Adipocyte (in vitro differentiated cells): ENCODE measurements at regions not wholly inside any gene's neighbourhood (a gene's known extent, or its start where the extent isn't known, plus 50 kb on each side); places are given as distances from the start of the nearest gene placed in this dataset.

ENCODE experiments used
- DNase-seq: peaks from one replicate; pipeline ENCODE4 v3.0.0-alpha.2; 2015; ENCODE audit warnings: low read depth
- H3K27me3 ChIP-seq: replicated peaks from 2 replicates; pipeline ENCODE4 v1.7.0; 2013; ENCODE audit warnings: mild to moderate bottlenecking, low read length, moderate library complexity; ENCODE audit not compliant: control insufficient read depth, insufficient read depth
- H3K36me3 ChIP-seq: 2 replicates; pipeline ENCODE4 v1.7.0; 2013; ENCODE audit warnings: low read length, mild to moderate bottlenecking, moderate library complexity; ENCODE audit not compliant: control insufficient read depth, insufficient read depth, severe bottlenecking
- H3K4me1 ChIP-seq: 2 replicates; pipeline ENCODE4 v1.7.0; 2013; ENCODE audit warnings: mild to moderate bottlenecking, low read length, moderate library complexity; ENCODE audit not compliant: control insufficient read depth, insufficient read depth
- H3K4me3 ChIP-seq: 2 replicates; pipeline ENCODE4 v1.7.0; 2013; ENCODE audit warnings: mild to moderate bottlenecking, low read length, moderate library complexity
- H3K9ac ChIP-seq: 2 replicates; pipeline ENCODE4 v1.7.0; 2013; ENCODE audit warnings: mild to moderate bottlenecking, low read length, moderate library complexity
- H3K9me3 ChIP-seq: 2 replicates; pipeline ENCODE4 v1.7.0; 2013; ENCODE audit warnings: mild to moderate bottlenecking, low read length, moderate library complexity; ENCODE audit not compliant: control insufficient read depth

DNA sequence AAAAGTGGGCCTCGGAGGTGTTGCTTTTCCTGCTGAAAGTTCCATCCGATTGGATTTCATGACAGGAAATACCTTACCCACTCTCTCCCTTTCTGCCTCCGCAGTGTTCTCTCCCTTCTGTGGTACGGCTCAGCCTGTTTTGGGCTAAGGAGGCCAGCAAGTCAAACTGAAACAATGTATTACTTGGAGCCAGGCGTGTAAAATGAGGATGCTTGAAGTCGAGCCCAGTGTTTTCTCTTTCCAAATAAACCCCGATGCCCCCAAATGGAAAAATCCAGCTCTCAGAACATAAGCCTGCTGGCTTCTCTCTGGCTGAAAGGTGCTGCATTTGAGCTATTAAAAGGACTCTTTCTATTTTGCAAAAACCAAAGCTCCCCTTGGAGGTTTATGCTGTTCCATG, 124.7 kb downstream of the ZNF664 start:
- no peak for DNase-seq

GRCh38 chr12:124098101-124098757, 125.2 kb downstream of the ZNF664 start:
- Histone ChIP-seq H3K4me3 (no peak overlapping the region), H3K36me3 (no peaks in the 10 kb centered on the region), H3K27me3 (peaks cover 30% of the 10 kb centered on the region), H3K4me1 (no peaks in the 10 kb centered on the region), H3K9ac (no peak overlapping the region), H3K9me3 (no peaks in the 10 kb centered on the region)
- DNase-seq: no peak

More for the DNA sequence above, 124.7 kb downstream of the ZNF664 start:
- no peak overlapping the region for H3K4me3 ChIP-seq
- no peak overlapping the region for H3K9ac ChIP-seq
- no peaks in the 10 kb centered on the region for H3K36me3 ChIP-seq
- no peaks in the 10 kb centered on the region for H3K4me1 ChIP-seq
- H3K9me3 ChIP-seq: no peaks in the 10 kb centered on the region
- peaks cover 30% of the 10 kb centered on the region for H3K27me3 ChIP-seq

- DNase-seq: no peak
- H3K36me3 ChIP-seq: no peaks in the 10 kb centered on the region
- H3K4me3 ChIP-seq: no peak overlapping the region
- H3K9ac ChIP-seq: no peak overlapping the region
- no peaks in the 10 kb centered on the region for H3K4me1 ChIP-seq
- no peaks in the 10 kb centered on the region for H3K9me3 ChIP-seq
- H3K27me3 ChIP-seq: peaks cover 30% of the 10 kb centered on the region
Observed at GRCh38 chr12:124098887-124099286, 125.9 kb downstream of the ZNF664 start.

- Histone ChIP-seq H3K27me3 (peaks cover 23% of the 10 kb centered on the region), H3K36me3 (no peaks in the 10 kb centered on the region), H3K4me3 (no peak overlapping the region), H3K4me1 (no peaks in the 10 kb centered on the region), H3K9me3 (no peaks in the 10 kb centered on the region), H3K9ac (no peak overlapping the region)
- DNase-seq: no peak
Observed at GRCh38 chr12:124099661-124100060, 126.6 kb downstream of the ZNF664 start.

- H3K9me3 ChIP-seq: no peaks in the 10 kb centered on the region
Observed at GRCh38 chr12:124100572-124101178, 127.7 kb downstream of the ZNF664 start.

GRCh38 chr12:124105546-124105945, 132.5 kb downstream of the ZNF664 start:
- no peak for DNase-seq
- no peak overlapping the region for H3K9ac ChIP-seq
- no peak overlapping the region for H3K4me3 ChIP-seq
- no peaks in the 10 kb centered on the region for H3K4me1 ChIP-seq
- H3K36me3 ChIP-seq: no peaks in the 10 kb centered on the region
- H3K9me3 ChIP-seq: peaks cover 2% of the 10 kb centered on the region
- peaks cover 5% of the 10 kb centered on the region for H3K27me3 ChIP-seq

More at GRCh38 chr12:124100572-124101178, 127.7 kb downstream of the ZNF664 start:
- no peak for DNase-seq
- H3K36me3 ChIP-seq: no peaks in the 10 kb centered on the region
- no peak overlapping the region for H3K4me3 ChIP-seq
- peaks cover 20% of the 10 kb centered on the region for H3K27me3 ChIP-seq
- no peak overlapping the region for H3K9ac ChIP-seq
- no peaks in the 10 kb centered on the region for H3K4me1 ChIP-seq

GRCh38 chr12:124107351-124107750, 134.3 kb downstream of the ZNF664 start:
- H3K9ac ChIP-seq: no peak overlapping the region

DNA sequence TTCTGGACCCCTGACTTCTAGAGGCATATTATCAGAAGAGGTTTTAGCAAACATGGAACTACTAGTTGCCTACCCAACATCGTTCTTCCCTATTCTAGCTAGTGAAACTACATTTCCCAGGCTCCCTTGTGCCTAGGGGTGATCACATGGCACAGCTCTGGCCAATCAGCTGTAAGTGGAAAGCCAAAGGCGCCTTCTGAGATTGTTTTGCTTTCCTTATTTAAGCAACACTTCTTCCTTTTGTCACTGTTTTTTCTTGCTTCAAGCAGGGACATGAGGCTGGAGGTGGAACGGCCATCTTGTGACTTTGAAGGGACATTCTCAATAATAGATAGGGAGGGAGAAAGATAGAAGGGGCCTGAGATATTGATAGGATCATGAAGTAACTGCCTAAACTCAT, 136.7 kb downstream of the ZNF664 start:
- H3K9me3 ChIP-seq: peaks cover 11% of the 10 kb centered on the region
- H3K9ac ChIP-seq: no peak overlapping the region
- H3K36me3 ChIP-seq: no peaks in the 10 kb centered on the region
- no peaks in the 10 kb centered on the region for H3K4me1 ChIP-seq
- no peak overlapping the region for H3K4me3 ChIP-seq
- peaks cover 9% of the 10 kb centered on the region for H3K27me3 ChIP-seq
- DNase-seq: no peak

More at GRCh38 chr12:124107351-124107750, 134.3 kb downstream of the ZNF664 start:
- no peak for DNase-seq
- Histone ChIP-seq H3K36me3 (no peaks in the 10 kb centered on the region), H3K4me1 (no peaks in the 10 kb centered on the region), H3K4me3 (no peak overlapping the region), H3K9me3 (peaks cover 2% of the 10 kb centered on the region), H3K27me3 (peaks cover 6% of the 10 kb centered on the region)

GRCh38 chr12:124110372-124110883, 137.4 kb downstream of the ZNF664 start:
- H3K9me3 ChIP-seq: peaks cover 11% of the 10 kb centered on the region
- H3K27me3 ChIP-seq: peaks cover 9% of the 10 kb centered on the region
- no peak overlapping the region for H3K9ac ChIP-seq
- no peaks in the 10 kb centered on the region for H3K4me1 ChIP-seq
- no peak overlapping the region for H3K4me3 ChIP-seq
- no peaks in the 10 kb centered on the region for H3K36me3 ChIP-seq
- no peak for DNase-seq

DNA sequence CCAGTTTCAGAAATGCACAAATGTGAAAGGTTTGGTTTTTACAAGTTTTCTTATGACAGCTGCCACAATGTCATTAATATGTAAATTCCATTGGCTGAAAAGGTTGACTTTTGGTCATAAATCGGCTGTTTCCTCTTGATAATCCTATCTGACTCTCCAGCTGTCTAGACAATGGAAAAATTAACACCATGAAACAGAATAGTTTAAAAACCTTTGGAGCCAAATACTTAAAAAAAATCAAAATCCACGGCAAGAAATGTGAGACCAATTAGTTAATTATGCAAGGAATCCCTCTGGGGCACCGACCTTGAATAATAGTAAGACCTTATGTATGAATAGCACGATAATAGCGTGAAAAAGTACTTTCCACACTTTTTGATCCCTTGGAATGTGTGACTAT, 138.0 kb downstream of the ZNF664 start:
- Histone ChIP-seq H3K4me1 (no peaks in the 10 kb centered on the region), H3K4me3 (no peak overlapping the region), H3K9ac (no peak overlapping the region), H3K36me3 (no peaks in the 10 kb centered on the region), H3K27me3 (peaks cover 15% of the 10 kb centered on the region), H3K9me3 (peaks cover 11% of the 10 kb centered on the region)
- no peak for DNase-seq

DNA sequence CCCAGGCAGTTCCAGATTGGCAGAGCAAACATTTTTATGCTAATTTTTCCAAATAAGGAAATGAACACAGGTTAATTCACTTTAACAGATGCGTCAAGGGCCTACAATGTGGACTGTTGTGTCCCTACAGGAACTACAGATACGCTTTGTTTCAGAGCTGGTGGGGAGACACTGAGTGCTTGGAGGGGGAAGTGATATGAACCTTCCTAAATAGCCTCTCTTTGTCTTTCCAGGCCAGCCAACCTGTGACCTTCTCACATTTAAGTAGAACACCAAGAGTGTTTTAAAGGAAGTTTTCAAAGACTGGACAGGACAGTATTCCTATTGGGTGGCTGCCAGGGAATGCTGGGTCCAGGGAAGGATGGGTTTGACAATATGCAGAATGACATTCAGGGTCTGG, 141.3 kb downstream of the ZNF664 start:
- no peak for DNase-seq
- Histone ChIP-seq H3K9me3 (peaks cover 9% of the 10 kb centered on the region), H3K27me3 (peaks cover 30% of the 10 kb centered on the region), H3K4me3 (no peak overlapping the region), H3K36me3 (no peaks in the 10 kb centered on the region), H3K4me1 (no peaks in the 10 kb centered on the region), H3K9ac (no peak overlapping the region)
